OCI-LY3 (cell line): ENCODE measurements at regions not wholly inside any gene's neighbourhood (a gene's known extent, or its start where the extent isn't known, plus 50 kb on each side); places are given as distances from the start of the nearest gene placed in this dataset.

ENCODE experiments used
- CTCF ChIP-seq: fragments of 200-600, 300-600 bp; sonication (generic); IDR thresholded peaks from 2 replicates; pipeline ENCODE4 v1.5.1; 2014; ENCODE audit warnings: antibody characterized with exemption, low read length, low read depth
- EZH2phosphoT487 ChIP-seq: fragments of 200-600 bp; shearing (Covaris generic); IDR thresholded peaks from 2 replicates; pipeline ENCODE4 v1.6.1; 2018; ENCODE audit warnings: antibody characterized with exemption, mixed run types, low read depth

- no peak for TF ChIP-seq CTCF
- no peak for TF ChIP-seq EZH2phosphoT487
These were observed 607.0 kb downstream of the NPHP4 start for GRCh38 chr1:5385096-5385799.
